ENCODE measurements at regions not wholly inside any gene's neighbourhood (a gene's known extent, or its start where the extent isn't known, plus 50 kb on each side); places are given as distances from the start of the nearest gene placed in this dataset.

- no peak for TF ChIP-seq CTCF (IDR thresholded peaks at IDR 0.05)
- TF ChIP-seq POLR2A (IDR thresholded peaks at IDR 0.05): no peak
Measured at GRCh38 chr3:1787094-1787493, 311.6 kb upstream of the CNTN4 start.

Data from adrenal gland (tissue), 5 donors.